Tibial artery (tissue), 4 donors: ENCODE measurements at regions not wholly inside any gene's neighbourhood (a gene's known extent, or its start where the extent isn't known, plus 50 kb on each side); places are given as distances from the start of the nearest gene placed in this dataset.

ENCODE experiments used
- DNase-seq, 2 donors: peaks; one replicate each; pipeline ENCODE4 v3.0.0-alpha.2; 2019
- H3K27ac ChIP-seq, 2 donors: fragments of 200-600 bp; sonication (generic) in 1 of 2; 1 replicate in 1 of 2; 2 replicates in 1 of 2; pipeline ENCODE4 v1.5.1; 2018 to 2019; ENCODE audit warnings: mild to moderate bottlenecking in 1 of 2
- H3K27me3 ChIP-seq, 2 donors: fragments of 200-600 bp; sonication (generic) in 1 of 2; one replicate each; pipeline versions ENCODE4 v1.5.1 to v1.6.0; 2016 to 2019
- H3K36me3 ChIP-seq, 3 donors: fragments of 200-600 bp; sonication (generic) in 2 of 3; one replicate each; pipeline ENCODE4 v1.5.1; 2016 to 2019; ENCODE audit warnings: mild to moderate bottlenecking in 2 of 3
- H3K4me1 ChIP-seq, 4 donors: fragments of 200-600 bp; sonication (generic) in 2 of 4; 1 replicate in 3 of 4; 2 replicates in 1 of 4; pipeline ENCODE4 v1.5.1; 2016 to 2019
- H3K4me3 ChIP-seq, 2 donors: fragments of 200-600 bp; sonication (generic) in 1 of 2; 1 replicate in 1 of 2; 2 replicates in 1 of 2; pipeline ENCODE4 v1.5.1; 2018 to 2019; ENCODE audit warnings: mild to moderate bottlenecking in 2 of 2
- H3K9me3 ChIP-seq, 3 donors: fragments of 200-600 bp; sonication (generic) in 1 of 3; one replicate each; pipeline ENCODE4 v1.5.1; 2016 to 2019
- intact Hi-C: fragments of 100-400 bp; cut with DNase I; formaldehyde crosslinking; loops from one replicate; pipeline ENCODE4 v1.15.0; 2023; ENCODE audit warnings: low total_unique reads
- TF ChIP-seq, protein P1 (sequence below), 2 experiments: fragments of 200-600 bp in 1 of 2; fragments of 450-650 bp in 1 of 2; IDR thresholded peaks; one replicate each; pipeline ENCODE4 v1.5.1; 2017 to 2019; ENCODE audit warnings: antibody characterized with exemption in 2 of 2, mild to moderate bottlenecking in 1 of 2, moderate library complexity in 1 of 2

DNA sequence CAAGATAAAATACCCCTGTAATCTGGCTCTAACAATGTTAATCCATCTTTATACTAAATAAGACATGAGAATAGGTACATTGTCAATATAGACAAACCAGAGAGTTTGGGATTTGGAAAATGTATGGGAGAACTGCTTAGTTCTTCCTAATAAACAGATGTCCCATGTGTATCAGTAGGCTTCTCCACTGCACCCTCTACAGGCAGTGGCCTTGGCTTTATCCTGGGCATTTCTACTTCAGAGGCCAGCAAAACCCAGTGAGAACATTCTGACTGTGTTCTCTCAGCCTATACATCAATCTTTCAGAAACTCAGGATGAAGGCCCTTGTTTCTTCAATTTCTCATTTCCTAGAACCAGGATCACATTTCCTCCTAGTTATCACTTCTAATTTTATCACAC lies 1167.5 kb upstream of the ACVR2A start:
- TF ChIP-seq, protein P1, sequence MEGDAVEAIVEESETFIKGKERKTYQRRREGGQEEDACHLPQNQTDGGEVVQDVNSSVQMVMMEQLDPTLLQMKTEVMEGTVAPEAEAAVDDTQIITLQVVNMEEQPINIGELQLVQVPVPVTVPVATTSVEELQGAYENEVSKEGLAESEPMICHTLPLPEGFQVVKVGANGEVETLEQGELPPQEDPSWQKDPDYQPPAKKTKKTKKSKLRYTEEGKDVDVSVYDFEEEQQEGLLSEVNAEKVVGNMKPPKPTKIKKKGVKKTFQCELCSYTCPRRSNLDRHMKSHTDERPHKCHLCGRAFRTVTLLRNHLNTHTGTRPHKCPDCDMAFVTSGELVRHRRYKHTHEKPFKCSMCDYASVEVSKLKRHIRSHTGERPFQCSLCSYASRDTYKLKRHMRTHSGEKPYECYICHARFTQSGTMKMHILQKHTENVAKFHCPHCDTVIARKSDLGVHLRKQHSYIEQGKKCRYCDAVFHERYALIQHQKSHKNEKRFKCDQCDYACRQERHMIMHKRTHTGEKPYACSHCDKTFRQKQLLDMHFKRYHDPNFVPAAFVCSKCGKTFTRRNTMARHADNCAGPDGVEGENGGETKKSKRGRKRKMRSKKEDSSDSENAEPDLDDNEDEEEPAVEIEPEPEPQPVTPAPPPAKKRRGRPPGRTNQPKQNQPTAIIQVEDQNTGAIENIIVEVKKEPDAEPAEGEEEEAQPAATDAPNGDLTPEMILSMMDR (IDR thresholded peaks at IDR 0.05): no peak
- no peak for DNase-seq
- no peak overlapping the region for H3K4me3 ChIP-seq
- intact Hi-C loops: no loop called here
- no peak overlapping the region for H3K27ac ChIP-seq
- H3K36me3 ChIP-seq: no peaks in the 10 kb centered on the region
- no peaks in the 10 kb centered on the region for H3K27me3 ChIP-seq
- H3K4me1 ChIP-seq: peaks cover 0 to 8% (median 0%) of the 10 kb centered on the region in 4 donors
- H3K9me3 ChIP-seq: no peaks in the 10 kb centered on the region

DNA sequence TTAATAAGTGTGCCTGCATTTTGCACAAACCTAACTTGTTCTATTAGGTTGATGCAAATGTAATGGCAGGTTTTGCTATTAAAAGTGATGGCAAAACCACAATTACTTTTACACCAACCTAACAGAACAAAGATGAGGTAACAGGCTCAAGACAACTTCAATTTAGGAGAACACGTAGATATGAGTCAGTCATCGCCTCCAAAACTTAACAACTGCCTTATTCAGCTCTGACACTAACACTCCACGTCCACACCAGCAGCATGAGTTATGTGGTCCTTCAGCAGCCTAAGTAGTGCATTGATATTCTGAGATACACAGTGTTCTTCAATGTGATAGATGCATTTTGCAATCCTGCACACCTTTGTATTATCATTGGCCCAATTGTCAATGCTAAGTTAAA lies 1175.1 kb upstream of the ACVR2A start:
- peaks cover 0 to 8% (median 0%) of the 10 kb centered on the region in 4 donors for H3K4me1 ChIP-seq
- H3K27ac ChIP-seq: no peak overlapping the region
- H3K27me3 ChIP-seq: no peaks in the 10 kb centered on the region
- H3K9me3 ChIP-seq: no peaks in the 10 kb centered on the region
- DNase-seq: no peak
- no peak overlapping the region for H3K4me3 ChIP-seq
- intact Hi-C loops: no loop called here
- no peaks in the 10 kb centered on the region for H3K36me3 ChIP-seq
- TF ChIP-seq, protein P1 (IDR thresholded peaks at IDR 0.05): no peak

DNA sequence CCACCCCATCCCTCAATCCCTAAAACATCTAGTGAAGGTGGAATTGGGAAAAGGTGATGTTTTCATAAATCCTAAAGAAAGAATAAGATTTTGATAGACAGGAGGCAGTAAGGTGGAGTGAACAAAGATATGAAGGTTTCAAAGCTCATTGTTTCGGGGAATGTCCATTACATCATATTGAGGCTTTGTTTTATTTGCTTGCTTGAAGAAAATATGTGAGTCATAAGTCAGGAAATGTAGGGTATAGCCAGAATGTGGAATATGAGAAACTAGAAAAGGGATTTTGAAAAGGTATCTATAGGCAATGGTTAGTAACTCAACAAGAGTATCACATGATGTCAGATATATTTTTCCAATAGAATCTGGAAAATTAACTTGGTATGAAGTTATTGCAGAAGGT lies 1178.5 kb upstream of the ACVR2A start:
- Histone ChIP-seq H3K27ac (no peak overlapping the region), H3K4me1 (no peaks in the 10 kb centered on the region), H3K9me3 (no peaks in the 10 kb centered on the region), H3K4me3 (no peak overlapping the region), H3K36me3 (no peaks in the 10 kb centered on the region), H3K27me3 (no peaks in the 10 kb centered on the region)
- intact Hi-C loops: no loop called here
- TF ChIP-seq, protein P1 (IDR thresholded peaks at IDR 0.05): no peak
- no peak for DNase-seq

DNA sequence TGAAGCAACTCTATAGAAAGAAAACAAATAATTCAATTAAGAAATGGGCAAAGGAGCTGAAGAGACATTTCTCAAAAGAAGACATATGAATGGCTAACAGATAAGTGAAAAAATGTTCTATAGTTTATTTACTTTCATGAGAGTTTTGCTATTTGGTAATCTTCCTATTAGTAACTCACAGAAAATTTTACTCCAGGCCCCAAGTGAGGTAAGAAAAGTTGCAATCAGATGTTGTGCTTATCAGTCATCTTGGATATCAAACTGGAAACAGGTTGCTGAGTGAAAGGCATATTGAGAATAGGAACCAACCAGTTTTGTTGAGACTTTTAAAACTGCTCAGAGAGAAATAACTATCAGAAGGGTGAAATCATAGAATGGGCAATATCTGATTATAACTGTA lies 1179.0 kb upstream of the ACVR2A start:
- H3K27ac ChIP-seq: no peak overlapping the region
- no peaks in the 10 kb centered on the region for H3K4me1 ChIP-seq
- H3K36me3 ChIP-seq: no peaks in the 10 kb centered on the region
- TF ChIP-seq, protein P1 (IDR thresholded peaks at IDR 0.05): no peak
- intact Hi-C loops: no loop called here
- no peak overlapping the region for H3K4me3 ChIP-seq
- H3K9me3 ChIP-seq: no peaks in the 10 kb centered on the region
- DNase-seq: no peak
- H3K27me3 ChIP-seq: no peaks in the 10 kb centered on the region

DNA sequence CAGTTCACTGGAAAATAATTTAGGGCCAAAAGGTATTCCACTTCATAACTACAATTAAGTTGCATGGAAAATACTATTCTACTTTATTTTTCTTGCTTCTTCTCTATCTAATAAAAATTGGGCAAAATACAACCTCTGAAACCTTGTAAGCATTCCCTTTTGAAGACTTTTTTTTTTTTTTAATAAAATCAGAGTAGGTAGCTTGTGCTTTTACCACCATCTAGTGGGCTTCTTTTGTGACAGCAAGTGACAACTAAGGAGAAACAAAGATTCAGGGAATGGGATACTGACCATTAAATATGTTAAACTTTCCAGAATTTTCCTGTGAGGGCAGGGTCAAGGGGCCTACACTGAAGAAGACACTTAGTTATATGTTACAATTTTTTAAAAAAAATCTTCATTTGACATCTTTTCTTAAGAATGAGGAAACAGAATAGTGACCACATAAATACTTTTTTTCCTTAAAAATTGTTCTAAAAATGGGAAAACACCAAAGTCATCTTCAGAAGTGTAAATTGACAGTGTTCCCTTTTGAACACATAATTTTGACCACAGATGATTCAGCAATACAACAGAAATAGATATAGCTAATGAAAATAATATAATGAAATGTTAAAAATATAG lies 1183.2 kb upstream of the ACVR2A start:
- intact Hi-C loops: no loop called here
- H3K27me3 ChIP-seq: no peaks in the 10 kb centered on the region
- no peaks in the 10 kb centered on the region for H3K36me3 ChIP-seq
- peaks cover 0 to 4% (median 0%) of the 10 kb centered on the region in 3 donors for H3K9me3 ChIP-seq
- H3K4me1 ChIP-seq: no peaks in the 10 kb centered on the region
- no peak overlapping the region for H3K27ac ChIP-seq
- no peak overlapping the region for H3K4me3 ChIP-seq
- TF ChIP-seq, protein P1 (IDR thresholded peaks at IDR 0.05): peak; percentile 12 to 35
- no peak for DNase-seq

DNA sequence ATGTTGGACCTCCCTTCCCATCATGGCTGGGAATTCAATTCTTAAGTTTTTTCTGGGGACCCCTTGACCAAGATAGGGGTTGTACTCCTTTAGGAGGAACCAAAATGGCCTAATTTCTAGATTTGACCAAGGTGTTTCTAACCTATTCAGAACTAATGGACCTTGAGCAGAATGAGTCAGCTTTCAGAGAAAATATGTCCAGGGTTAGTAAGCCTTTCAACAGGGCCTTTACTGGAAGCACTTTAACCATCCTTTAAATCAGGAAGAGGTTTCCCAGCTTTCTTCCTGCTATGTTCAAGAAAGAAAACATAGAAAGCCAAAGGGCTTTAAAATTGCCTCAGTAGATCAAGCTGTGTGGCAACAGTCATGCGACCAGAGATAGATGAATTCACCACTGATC lies 1184.9 kb upstream of the ACVR2A start:
- TF ChIP-seq, protein P1 (IDR thresholded peaks at IDR 0.05): no peak
- Histone ChIP-seq H3K4me3 (no peak overlapping the region), H3K27me3 (no peaks in the 10 kb centered on the region), H3K9me3 (peaks cover 0 to 4% (median 0%) of the 10 kb centered on the region in 3 donors), H3K4me1 (no peaks in the 10 kb centered on the region), H3K27ac (no peak overlapping the region), H3K36me3 (no peaks in the 10 kb centered on the region)
- intact Hi-C loops: no loop called here
- DNase-seq: no peak
